Psoas muscle (tissue), 7 donors: ENCODE measurements at regions not wholly inside any gene's neighbourhood (a gene's known extent, or its start where the extent isn't known, plus 50 kb on each side); places are given as distances from the start of the nearest gene placed in this dataset.
"Not testable (repeated sequence)": the region's sequence is repeated elsewhere in the genome, so short reads cannot be mapped to it uniquely, and the experiment has no call there.

Experiments
- ATAC-seq, 4 donors: fragments of 200-7000 bp; cut with Tn5 transposase; one replicate each; pipeline ENCODE4 v1.9.1; 2020; ENCODE audit warnings: moderate library complexity in 3 of 4, mild to moderate bottlenecking in 2 of 4
- DNase-seq, 2 donors: peaks; one replicate each; pipeline ENCODE4 v3.0.0-alpha.2; 2020
- H3K27ac ChIP-seq: fragments of 200-600 bp; one replicate; pipeline ENCODE4 v1.8.0; 2022
- H3K27me3 ChIP-seq, 3 donors: fragments of 200-600 bp in 1 of 3; one replicate each; pipeline versions ENCODE4 v1.6.1 to v1.8.0; 2013 to 2022; ENCODE audit warnings: low read length in 2 of 3, mild to moderate bottlenecking in 2 of 3, moderate library complexity in 1 of 3; ENCODE audit not compliant: insufficient read depth in 3 of 3
- H3K36me3 ChIP-seq, 2 donors: fragments of 200-600 bp in 1 of 2; one replicate each; pipeline versions ENCODE4 v1.6.1 to v1.8.0; 2013 to 2022; ENCODE audit warnings: low read depth in 1 of 2, mild to moderate bottlenecking in 1 of 2, moderate library complexity in 1 of 2; ENCODE audit not compliant: insufficient read depth in 1 of 2
- H3K4me1 ChIP-seq: fragments of 200-600 bp; one replicate; pipeline ENCODE4 v1.8.0; 2022
- H3K4me3 ChIP-seq: fragments of 200-600 bp; one replicate; pipeline ENCODE4 v1.8.0; 2022; ENCODE audit warnings: mild to moderate bottlenecking
- H3K9me3 ChIP-seq: fragments of 200-600 bp; one replicate; pipeline ENCODE4 v1.8.0; 2022
- CTCF ChIP-seq: fragments of 200-600 bp; IDR thresholded peaks from one replicate; pipeline ENCODE4 v1.8.0; 2022; ENCODE audit warnings: antibody characterized with exemption
- WGBS, 3 donors: extraction: QIAGEN DNeasy Blood & Tissue Kit; methylation state at CpG; one replicate each; pipeline versions ENCODE4 v1.1.6 to v1.1.7; 2013; 5-methylcytosine and 5-hydroxymethylcytosine counted together
- intact Hi-C, 2 donors: fragments of 100-400 bp; cut with DNase I; formaldehyde crosslinking; loops; one replicate each; pipeline versions ENCODE4 v1.11.0 to v1.14.2; 2022
- donor health status: healthy with polysubstance abuse.
- donor health status: DM: no; HTN: no; CAD: no; lungs with moderate emphysema.
- donor health status: Bipolar disorder and iron deficiency.
- donor health status: healthy.
- donor health status: DM: yes; HTN: yes; CAD: no.
- donor health status: DM: no; HTN: no; CAD: no.
- donor health status: DM: yes; HTN: yes; CAD: no.

- no peak overlapping the region for H3K27ac ChIP-seq
- WGBS, 3 donors: 4 to 64% (median 56%) methylated on average over 2 of the region's 2 CpGs
- H3K9me3 ChIP-seq: no peaks in the 10 kb centered on the region
- peak in 1 of 4 donors; percentile 62 for ATAC-seq
- intact Hi-C loops: no loop called here
- H3K36me3 ChIP-seq: peaks cover 0 to 74% of the 10 kb centered on the region in 2 donors
- no peak overlapping the region for H3K4me3 ChIP-seq
- DNase-seq: no peak
- peaks cover 3% of the 10 kb centered on the region for H3K4me1 ChIP-seq
- no peak for TF ChIP-seq CTCF
- no peaks in the 10 kb centered on the region for H3K27me3 ChIP-seq
Measured at GRCh38 chr9:94445863-94446262, 109.0 kb upstream of the PCAT7 start.

- Histone ChIP-seq H3K9me3 (no peaks in the 10 kb centered on the region), H3K4me3 (no peak overlapping the region), H3K4me1 (peaks cover 3% of the 10 kb centered on the region), H3K27ac (no peak overlapping the region), H3K27me3 (no peaks in the 10 kb centered on the region), H3K36me3 (peaks cover 0 to 81% of the 10 kb centered on the region in 2 donors)
- ATAC-seq (no peak), DNase-seq (no peak)
- 84 to 97% (median 92%) methylated on average over 2 of the region's 2 CpGs for whole genome bisulfite sequencing, 3 donors
- TF ChIP-seq CTCF: no peak
- intact Hi-C loops: no loop called here
Measured at GRCh38 chr9:94449486-94449885, 105.4 kb upstream of the PCAT7 start.

GRCh38 chr9:94464790-94465189, 90.1 kb upstream of the PCAT7 start:
- H3K36me3 ChIP-seq: peaks cover 8 to 26% of the 10 kb centered on the region in 2 donors
- H3K27ac ChIP-seq: no peak overlapping the region
- peaks cover 14% of the 10 kb centered on the region for H3K9me3 ChIP-seq
- WGBS, 3 donors: 86 to 90% (median 87%) methylated on average over 2 of the region's 2 CpGs
- no peak for TF ChIP-seq CTCF
- no peaks in the 10 kb centered on the region for H3K27me3 ChIP-seq
- intact Hi-C loops: no loop called here
- no peaks in the 10 kb centered on the region for H3K4me1 ChIP-seq
- ATAC-seq: no peak
- H3K4me3 ChIP-seq: no peak overlapping the region
- no peak for DNase-seq

- H3K36me3 ChIP-seq, ATAC-seq, H3K4me3 ChIP-seq, H3K9me3 ChIP-seq, H3K4me1 ChIP-seq, intact Hi-C loops, DNase-seq, H3K27ac ChIP-seq, H3K27me3 ChIP-seq: not testable (repeated sequence)
- 79 to 85% (median 84%) methylated on average over 4 of the region's 4 CpGs for WGBS, 3 donors
Measured at GRCh38 chr9:94472063-94472462, 82.8 kb upstream of the PCAT7 start.

GRCh38 chr9:94472806-94473360, 82.0 kb upstream of the PCAT7 start:
- H3K9me3 ChIP-seq: no peaks in the 10 kb centered on the region
- no peak for TF ChIP-seq CTCF
- no peaks in the 10 kb centered on the region for H3K27me3 ChIP-seq
- no peaks in the 10 kb centered on the region for H3K4me1 ChIP-seq
- no peak overlapping the region for H3K27ac ChIP-seq
- H3K4me3 ChIP-seq: no peak overlapping the region
- WGBS, 3 donors: 59 to 71% (median 67%) methylated on average over 4 of the region's 4 CpGs
- ATAC-seq: no peak
- no peak for DNase-seq
- intact Hi-C loops: no loop called here
- no peaks in the 10 kb centered on the region for H3K36me3 ChIP-seq
